ENCODE measurements at regions not wholly inside any gene's neighbourhood (a gene's known extent, or its start where the extent isn't known, plus 50 kb on each side); places are given as distances from the start of the nearest gene placed in this dataset.

DNA sequence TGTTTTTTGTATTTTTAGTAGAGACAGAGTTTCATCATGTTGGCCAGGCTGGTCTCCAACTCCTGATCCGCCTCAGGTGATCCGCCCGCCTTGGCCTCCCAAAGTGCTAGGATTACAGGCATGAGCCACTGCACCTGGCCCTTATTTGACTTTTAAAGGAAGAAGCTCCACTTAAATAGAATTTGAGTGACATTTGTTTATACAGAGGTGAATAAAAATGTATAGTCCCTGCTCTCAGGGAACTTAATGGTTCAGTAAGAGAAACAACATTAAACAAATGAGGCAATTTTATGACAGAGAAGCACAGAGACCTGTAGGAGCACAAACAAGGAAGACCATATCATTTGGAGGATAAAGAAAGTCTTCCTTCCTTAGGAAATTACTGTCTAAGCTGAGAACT is 65.7 kb downstream of the C9orf152 start:
- peaks cover 17% of the 10 kb centered on the region for H3K4me1 Mint-ChIP-seq
- H3K27ac Mint-ChIP-seq: no peak overlapping the region

DNA sequence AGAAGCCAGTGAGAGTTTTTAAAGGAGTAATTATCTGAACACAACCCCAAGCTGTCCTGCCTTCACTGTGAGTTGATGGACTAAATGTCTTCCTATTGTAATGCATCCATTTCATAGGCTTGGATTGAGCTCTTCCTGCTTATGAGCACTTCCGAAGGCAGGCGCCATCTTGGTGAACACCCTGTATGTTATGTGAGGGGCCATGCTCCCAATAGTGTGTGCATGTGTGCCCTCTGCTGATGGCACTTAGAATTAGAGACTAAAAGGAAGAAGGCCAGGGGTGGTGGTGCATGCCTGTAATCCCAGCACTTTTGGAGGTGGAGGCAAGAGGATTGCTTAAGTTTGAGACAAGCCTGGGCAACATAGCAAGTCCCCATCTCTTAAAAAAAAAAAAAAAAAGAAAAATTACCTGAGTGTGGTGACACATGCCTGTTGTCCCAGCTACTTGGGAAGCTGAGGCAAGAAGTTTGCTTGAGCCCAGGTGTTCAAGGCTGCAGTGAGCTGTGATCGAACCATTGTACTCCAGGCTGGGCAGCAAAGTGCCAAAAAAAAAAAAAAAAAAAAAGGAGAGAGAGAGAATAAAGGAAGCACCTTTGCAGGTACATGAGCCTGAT is 65.0 kb downstream of the C9orf152 start:
- H3K36me3 Mint-ChIP-seq: peaks cover 24% of the 10 kb centered on the region
- CTCF ChIA-PET: interaction anchor here (0.6 to 2.1 kb wide), 21 partner anchors 8 to 285 kb away, joined by 3 to 27 read pairs (median 5); no protein-coding TSS in a partner anchor
- no peak overlapping the region for H3K4me3 Mint-ChIP-seq
- TF ChIP-seq, protein P1, sequence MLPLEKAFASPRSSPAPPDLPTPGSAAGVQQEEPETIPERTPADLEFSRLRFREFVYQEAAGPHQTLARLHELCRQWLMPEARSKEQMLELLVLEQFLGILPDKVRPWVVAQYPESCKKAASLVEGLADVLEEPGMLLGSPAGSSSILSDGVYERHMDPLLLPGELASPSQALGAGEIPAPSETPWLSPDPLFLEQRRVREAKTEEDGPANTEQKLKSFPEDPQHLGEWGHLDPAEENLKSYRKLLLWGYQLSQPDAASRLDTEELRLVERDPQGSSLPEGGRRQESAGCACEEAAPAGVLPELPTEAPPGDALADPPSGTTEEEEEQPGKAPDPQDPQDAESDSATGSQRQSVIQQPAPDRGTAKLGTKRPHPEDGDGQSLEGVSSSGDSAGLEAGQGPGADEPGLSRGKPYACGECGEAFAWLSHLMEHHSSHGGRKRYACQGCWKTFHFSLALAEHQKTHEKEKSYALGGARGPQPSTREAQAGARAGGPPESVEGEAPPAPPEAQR (CRISPR knock-in tag; IDR thresholded peaks at IDR 0.05): 0 out of 2 replicates have a peak, but pooled peaks have one; percentile 53
- TF ChIP-seq TEAD1 (CRISPR knock-in tag; IDR thresholded peaks at IDR 0.05) (no peak), HMGXB4 (CRISPR knock-in tag; IDR thresholded peaks at IDR 0.05) (no peak)
- POLR2A ChIA-PET: no interaction called here
- H3K4me1 Mint-ChIP-seq: peaks cover 22% of the 10 kb centered on the region
- DNase-seq (ENCODE audit: low spot score) (peak; percentile 21), ATAC-seq (peak; percentile 94)
- no peaks in the 10 kb centered on the region for H3K9me3 Mint-ChIP-seq
- H3K27ac Mint-ChIP-seq: no peak overlapping the region
- H3K27me3 Mint-ChIP-seq (ENCODE audit: low read depth): no peaks in the 10 kb centered on the region

More for the DNA sequence above, 65.7 kb downstream of the C9orf152 start:
- POLR2A ChIA-PET: interaction anchor here (0.5 kb wide), 1 partner anchor 312 kb away, joined by 3 read pairs; no protein-coding TSS in a partner anchor
- Mint-ChIP-seq H3K9me3 (no peaks in the 10 kb centered on the region), H3K4me3 (no peak overlapping the region), H3K27me3 (ENCODE audit: low read depth) (no peaks in the 10 kb centered on the region), H3K36me3 (peaks cover 31% of the 10 kb centered on the region)
- ATAC-seq (no peak), DNase-seq (ENCODE audit: low spot score) (no peak)
- TF ChIP-seq ZNF138 (CRISPR knock-in tag; conservative IDR thresholded peaks at IDR 0.05) (no peak), KAT7 (CRISPR knock-in tag; IDR thresholded peaks at IDR 0.05; ENCODE audit: borderline replicate concordance) (no peak), USF2 (CRISPR knock-in tag; IDR thresholded peaks at IDR 0.05) (no peak), IRF1 (CRISPR knock-in tag; IDR thresholded peaks at IDR 0.05) (no peak), STAT6 (CRISPR knock-in tag; conservative IDR thresholded peaks at IDR 0.05; ENCODE audit: low read depth) (no peak), ERG (CRISPR knock-in tag; IDR thresholded peaks at IDR 0.05) (no peak), NFE2L1 (CRISPR knock-in tag; IDR thresholded peaks at IDR 0.05) (no peak)
- CTCF ChIA-PET: interaction anchor here (0.6 to 2.1 kb wide), 19 partner anchors 9 to 249 kb away, joined by 3 to 27 read pairs (median 5); no protein-coding TSS in a partner anchor

DNA sequence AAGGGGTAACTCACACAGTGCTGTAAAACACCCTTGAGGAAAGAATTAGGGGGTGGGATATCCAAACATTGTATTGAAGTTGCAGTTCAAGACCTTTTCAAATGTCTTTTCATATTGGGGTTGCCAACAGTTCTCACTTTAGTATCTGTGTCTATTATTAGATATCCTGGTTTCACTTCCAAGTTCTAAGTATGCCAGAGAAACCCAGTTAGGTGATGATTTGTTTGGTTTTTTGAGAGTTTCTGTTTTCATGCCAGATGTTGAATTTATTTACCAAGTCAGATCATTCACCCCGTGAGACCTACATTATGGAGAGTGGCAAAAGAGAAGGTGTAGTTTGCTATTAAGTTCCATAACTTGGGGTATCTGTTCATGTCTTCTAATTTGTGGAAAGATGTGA is 64.5 kb downstream of the C9orf152 start:
- no peaks in the 10 kb centered on the region for H3K27me3 Mint-ChIP-seq (ENCODE audit: low read depth)
- no peak overlapping the region for H3K4me3 Mint-ChIP-seq
- POLR2A ChIA-PET: no interaction called here
- peaks cover 27% of the 10 kb centered on the region for H3K4me1 Mint-ChIP-seq
- no peak for ATAC-seq
- CTCF ChIA-PET: interaction anchor here (1.0 to 2.1 kb wide), 9 partner anchors 10 to 240 kb away, joined by 4 to 27 read pairs (median 6); no protein-coding TSS in a partner anchor
- no peak for DNase-seq (ENCODE audit: low spot score)
- peaks cover 21% of the 10 kb centered on the region for H3K36me3 Mint-ChIP-seq
- no peaks in the 10 kb centered on the region for H3K9me3 Mint-ChIP-seq
- no peak overlapping the region for H3K27ac Mint-ChIP-seq
- no peak for TF ChIP-seq ATF1 (CRISPR knock-in tag; IDR thresholded peaks at IDR 0.05)
- TF ChIP-seq, protein P2, sequence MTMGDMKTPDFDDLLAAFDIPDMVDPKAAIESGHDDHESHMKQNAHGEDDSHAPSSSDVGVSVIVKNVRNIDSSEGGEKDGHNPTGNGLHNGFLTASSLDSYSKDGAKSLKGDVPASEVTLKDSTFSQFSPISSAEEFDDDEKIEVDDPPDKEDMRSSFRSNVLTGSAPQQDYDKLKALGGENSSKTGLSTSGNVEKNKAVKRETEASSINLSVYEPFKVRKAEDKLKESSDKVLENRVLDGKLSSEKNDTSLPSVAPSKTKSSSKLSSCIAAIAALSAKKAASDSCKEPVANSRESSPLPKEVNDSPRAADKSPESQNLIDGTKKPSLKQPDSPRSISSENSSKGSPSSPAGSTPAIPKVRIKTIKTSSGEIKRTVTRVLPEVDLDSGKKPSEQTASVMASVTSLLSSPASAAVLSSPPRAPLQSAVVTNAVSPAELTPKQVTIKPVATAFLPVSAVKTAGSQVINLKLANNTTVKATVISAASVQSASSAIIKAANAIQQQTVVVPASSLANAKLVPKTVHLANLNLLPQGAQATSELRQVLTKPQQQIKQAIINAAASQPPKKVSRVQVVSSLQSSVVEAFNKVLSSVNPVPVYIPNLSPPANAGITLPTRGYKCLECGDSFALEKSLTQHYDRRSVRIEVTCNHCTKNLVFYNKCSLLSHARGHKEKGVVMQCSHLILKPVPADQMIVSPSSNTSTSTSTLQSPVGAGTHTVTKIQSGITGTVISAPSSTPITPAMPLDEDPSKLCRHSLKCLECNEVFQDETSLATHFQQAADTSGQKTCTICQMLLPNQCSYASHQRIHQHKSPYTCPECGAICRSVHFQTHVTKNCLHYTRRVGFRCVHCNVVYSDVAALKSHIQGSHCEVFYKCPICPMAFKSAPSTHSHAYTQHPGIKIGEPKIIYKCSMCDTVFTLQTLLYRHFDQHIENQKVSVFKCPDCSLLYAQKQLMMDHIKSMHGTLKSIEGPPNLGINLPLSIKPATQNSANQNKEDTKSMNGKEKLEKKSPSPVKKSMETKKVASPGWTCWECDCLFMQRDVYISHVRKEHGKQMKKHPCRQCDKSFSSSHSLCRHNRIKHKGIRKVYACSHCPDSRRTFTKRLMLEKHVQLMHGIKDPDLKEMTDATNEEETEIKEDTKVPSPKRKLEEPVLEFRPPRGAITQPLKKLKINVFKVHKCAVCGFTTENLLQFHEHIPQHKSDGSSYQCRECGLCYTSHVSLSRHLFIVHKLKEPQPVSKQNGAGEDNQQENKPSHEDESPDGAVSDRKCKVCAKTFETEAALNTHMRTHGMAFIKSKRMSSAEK (CRISPR knock-in tag; IDR thresholded peaks at IDR 0.05; ENCODE audit: borderline replicate concordance): no peak

All from WTC11 (cell line).